NB4 (cell line): ENCODE measurements at regions not wholly inside any gene's neighbourhood (a gene's known extent, or its start where the extent isn't known, plus 50 kb on each side); places are given as distances from the start of the nearest gene placed in this dataset.

Experiments
- DNase-seq: peaks from one replicate; pipeline ENCODE4 v3.0.0; 2010; ENCODE audit warnings: low read depth
- H3K4me3 ChIP-seq: one replicate; pipeline ENCODE4 v1.5.1; 2011; ENCODE audit warnings: mild to moderate bottlenecking, low read depth, low read length, moderate library complexity
- MYC ChIP-seq: IDR thresholded peaks from 2 replicates; pipeline ENCODE4 v1.6.1; 2011; ENCODE audit warnings: low read depth, low read length
- POLR2A ChIP-seq: IDR thresholded peaks from 2 replicates; pipeline ENCODE4 v1.6.1; 2011; ENCODE audit warnings: mild to moderate bottlenecking; ENCODE audit not compliant: insufficient read length; ENCODE audit errors: extremely low read depth
- TF ChIP-seq, protein P1 (sequence below): IDR thresholded peaks from one replicate; pipeline ENCODE4 v1.5.1; 2012; ENCODE audit warnings: low read depth, low read length
- TF ChIP-seq, protein P2 (sequence below): IDR thresholded peaks from 2 replicates; pipeline ENCODE4 v1.6.1; 2011; ENCODE audit warnings: low read depth, low read length

DNA sequence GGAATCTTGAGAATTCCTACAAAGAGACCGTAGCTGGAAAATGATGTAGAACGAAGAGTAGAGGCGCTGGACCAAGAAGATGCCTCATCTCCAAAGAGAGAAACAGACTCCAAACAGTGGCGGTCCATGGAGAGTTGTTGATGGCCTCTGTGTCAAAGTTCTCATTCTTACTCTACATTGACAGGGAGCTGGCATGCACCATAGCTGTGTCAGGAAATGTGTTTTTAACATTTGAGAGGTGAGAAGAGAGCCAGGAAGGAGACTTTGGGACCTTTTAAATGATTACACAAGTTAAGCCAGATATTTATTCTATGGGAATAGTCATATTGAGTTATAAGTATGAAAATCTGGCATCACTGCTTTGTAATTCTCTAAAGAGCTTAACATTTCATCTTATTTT lies 61.5 kb upstream of the FERD3L start:
- no peak overlapping the region for H3K4me3 ChIP-seq
- TF ChIP-seq, protein P1, sequence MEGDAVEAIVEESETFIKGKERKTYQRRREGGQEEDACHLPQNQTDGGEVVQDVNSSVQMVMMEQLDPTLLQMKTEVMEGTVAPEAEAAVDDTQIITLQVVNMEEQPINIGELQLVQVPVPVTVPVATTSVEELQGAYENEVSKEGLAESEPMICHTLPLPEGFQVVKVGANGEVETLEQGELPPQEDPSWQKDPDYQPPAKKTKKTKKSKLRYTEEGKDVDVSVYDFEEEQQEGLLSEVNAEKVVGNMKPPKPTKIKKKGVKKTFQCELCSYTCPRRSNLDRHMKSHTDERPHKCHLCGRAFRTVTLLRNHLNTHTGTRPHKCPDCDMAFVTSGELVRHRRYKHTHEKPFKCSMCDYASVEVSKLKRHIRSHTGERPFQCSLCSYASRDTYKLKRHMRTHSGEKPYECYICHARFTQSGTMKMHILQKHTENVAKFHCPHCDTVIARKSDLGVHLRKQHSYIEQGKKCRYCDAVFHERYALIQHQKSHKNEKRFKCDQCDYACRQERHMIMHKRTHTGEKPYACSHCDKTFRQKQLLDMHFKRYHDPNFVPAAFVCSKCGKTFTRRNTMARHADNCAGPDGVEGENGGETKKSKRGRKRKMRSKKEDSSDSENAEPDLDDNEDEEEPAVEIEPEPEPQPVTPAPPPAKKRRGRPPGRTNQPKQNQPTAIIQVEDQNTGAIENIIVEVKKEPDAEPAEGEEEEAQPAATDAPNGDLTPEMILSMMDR, result no peak
- no peak for TF ChIP-seq POLR2A
- TF ChIP-seq, protein P2, sequence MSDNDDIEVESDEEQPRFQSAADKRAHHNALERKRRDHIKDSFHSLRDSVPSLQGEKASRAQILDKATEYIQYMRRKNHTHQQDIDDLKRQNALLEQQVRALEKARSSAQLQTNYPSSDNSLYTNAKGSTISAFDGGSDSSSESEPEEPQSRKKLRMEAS, result no peak
- no peak for TF ChIP-seq MYC
- no peak for DNase-seq

DNA sequence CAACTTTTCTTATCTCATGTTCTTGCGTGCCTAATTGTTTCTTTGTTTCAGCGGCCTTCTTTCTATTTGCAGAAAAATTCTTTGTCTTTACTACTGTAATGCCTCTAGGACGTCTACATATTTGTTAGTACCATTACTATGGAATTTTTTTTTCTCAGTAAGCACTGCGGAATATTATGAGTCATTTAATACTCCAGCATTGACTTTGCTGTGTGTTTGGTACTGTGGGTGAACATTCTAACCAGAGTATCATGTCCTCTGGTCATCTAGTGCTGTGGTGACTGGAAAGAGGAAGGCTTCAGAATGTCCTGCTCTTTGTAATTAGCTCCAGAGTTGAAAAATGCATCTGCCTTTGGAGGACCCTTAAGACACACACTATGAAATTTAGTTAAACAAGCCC lies 58.5 kb upstream of the FERD3L start:
- no peak for TF ChIP-seq MYC
- DNase-seq, result no peak
- H3K4me3 ChIP-seq, result no peak overlapping the region

DNA sequence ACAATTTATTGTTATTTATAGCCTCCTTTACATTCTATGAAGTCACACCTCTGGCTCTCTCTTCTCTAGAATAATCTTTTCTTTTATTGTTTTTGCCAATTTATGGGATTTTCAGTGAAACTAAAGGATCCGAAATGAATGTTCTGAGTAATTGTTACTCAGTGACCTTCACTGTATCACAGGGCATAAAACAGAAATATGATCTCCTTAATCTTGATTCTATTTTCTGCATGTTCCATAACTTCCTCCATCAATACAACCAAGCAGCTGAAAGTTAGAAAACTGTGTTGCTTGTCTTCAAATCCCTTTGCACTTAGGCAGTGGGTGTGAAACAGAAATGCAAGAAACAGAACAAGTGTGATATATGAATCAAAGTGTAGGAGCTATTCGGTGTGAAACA lies 57.4 kb upstream of the FERD3L start:
- TF ChIP-seq, protein P1, result no peak
- TF ChIP-seq MYC (no peak), POLR2A (no peak)
- TF ChIP-seq, protein P2, result no peak
- no peak for DNase-seq
- H3K4me3 ChIP-seq, result no peak overlapping the region
